Left colon (tissue), 2 donors: ENCODE measurements at regions not wholly inside any gene's neighbourhood (a gene's known extent, or its start where the extent isn't known, plus 50 kb on each side); places are given as distances from the start of the nearest gene placed in this dataset.
"Not testable (repeated sequence)": the region's sequence is repeated elsewhere in the genome, so short reads cannot be mapped to it uniquely, and the experiment has no call there.

Source experiments
- ATAC-seq: fragments of 200-7000 bp; cut with Tn5 transposase; one replicate; pipeline ENCODE4 v1.9.1; 2020; ENCODE audit warnings: mild to moderate bottlenecking, moderate library complexity
- DNase-seq, 2 donors: peaks; one replicate each; pipeline ENCODE4 v3.0.0-alpha.2; 2020
- intact Hi-C, 2 donors: fragments of 100-400 bp; cut with DNase I in 1 of 2; cut with micrococcal nuclease in 1 of 2; formaldehyde crosslinking; loops; one replicate each; pipeline versions ENCODE4 v1.11.2 to v1.14.0; 2022; cut with DNase I, micrococcal nuclease
- donor health status: DM: no; HTN: no; CAD: no.
- donor health status: DM: yes; HTN: yes; CAD: no.

DNA sequence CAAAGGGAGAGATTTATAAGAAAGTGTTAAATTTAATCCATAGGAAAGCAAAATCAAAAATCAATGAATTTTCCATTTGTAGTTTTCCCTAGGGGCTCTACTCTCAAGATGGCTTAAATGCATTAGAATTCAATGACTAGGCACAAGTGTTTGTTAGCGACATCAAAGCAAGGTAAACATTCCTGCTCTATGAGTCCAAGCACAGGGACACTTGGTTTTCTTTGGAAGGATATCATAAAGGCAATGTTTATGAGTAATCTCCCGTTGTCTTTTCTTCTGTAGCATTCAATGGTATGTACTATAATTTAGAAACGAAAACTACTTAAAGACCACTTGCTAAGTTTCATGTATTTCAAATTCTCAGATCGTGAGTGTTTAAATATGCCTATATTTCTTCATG lies 54.8 kb upstream of the ZNF717 start:
- ATAC-seq, DNase-seq, intact Hi-C loops: not testable (repeated sequence)

GRCh38 chr3:75850301-75851008 lies 65.1 kb upstream of the ZNF717 start:
- DNase-seq, ATAC-seq, intact Hi-C loops: not testable (repeated sequence)

DNA sequence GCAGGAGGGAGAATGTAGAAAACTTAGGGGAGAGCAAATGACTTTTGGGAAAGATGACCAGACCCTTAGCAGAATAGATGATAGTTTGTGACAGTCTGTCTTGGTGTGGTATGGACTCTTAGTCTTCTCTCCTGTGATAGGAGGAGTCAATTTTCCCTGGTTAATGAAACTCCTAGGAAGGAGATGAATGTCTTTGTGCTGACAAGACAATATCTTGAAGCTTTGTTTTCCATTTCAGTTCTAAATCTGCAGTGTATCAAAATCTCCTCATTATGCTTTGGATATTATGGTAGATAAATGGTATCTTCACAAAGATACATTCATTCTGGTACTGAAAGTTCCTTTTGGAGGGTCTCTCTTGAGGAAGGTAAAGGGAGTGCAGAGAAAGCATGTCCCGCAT lies 77.8 kb upstream of the ZNF717 start:
- intact Hi-C loops, result no loop called here
- ATAC-seq, result no peak

GRCh38 chr3:75863878-75864277 lies 78.5 kb upstream of the ZNF717 start:
- DNase-seq, result no peak
- intact Hi-C loops, result no loop called here
- ATAC-seq, result no peak

More for the DNA sequence above, 77.8 kb upstream of the ZNF717 start:
- DNase-seq, result no peak

- intact Hi-C loops, DNase-seq, ATAC-seq: not testable (repeated sequence)
Observed at GRCh38 chr3:75883719-75884118, 98.4 kb upstream of the ZNF717 start.

- DNase-seq (no peak), ATAC-seq (no peak)
- intact Hi-C loops, result no loop called here
Observed at GRCh38 chr3:75886971-75887526, 101.7 kb upstream of the ZNF717 start.

DNA sequence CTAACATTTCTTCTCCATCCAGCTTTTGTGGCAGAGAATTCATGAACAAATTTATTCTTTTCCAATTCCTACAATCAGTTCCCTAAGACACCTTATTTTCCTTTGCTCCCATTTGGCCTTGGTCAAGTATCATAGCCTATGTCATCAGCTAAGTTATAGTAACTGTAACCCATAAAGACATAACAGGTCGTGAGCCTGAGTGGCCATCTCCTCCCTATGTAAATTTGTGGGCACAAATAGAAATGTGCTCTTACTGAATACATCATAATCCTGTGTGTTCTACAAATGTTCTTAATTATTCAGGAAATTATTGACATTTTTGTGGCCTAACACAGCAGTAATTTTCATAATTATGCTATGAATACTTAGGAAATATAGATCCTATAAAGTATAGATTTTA lies 108.9 kb upstream of the ZNF717 start:
- DNase-seq, result no peak
- intact Hi-C loops, result no loop called here
- no peak for ATAC-seq

DNA sequence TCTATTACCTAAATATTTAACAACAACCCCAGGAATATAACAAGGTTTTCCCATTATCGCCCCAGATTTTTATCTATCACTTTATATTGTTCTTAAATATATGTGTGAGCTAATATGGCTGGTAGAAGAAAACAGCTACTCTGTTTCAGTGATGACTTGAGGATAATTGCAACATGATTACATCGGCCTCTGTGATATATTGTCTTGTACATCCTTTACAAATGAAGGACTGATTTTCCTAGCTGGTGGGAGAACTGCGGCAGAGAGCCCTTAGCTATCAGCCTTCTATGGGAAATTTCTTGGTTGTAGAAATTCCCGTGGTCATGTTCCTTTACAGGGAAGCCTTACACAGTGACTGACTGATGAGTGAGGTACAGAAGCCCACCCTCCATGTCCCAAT lies 110.9 kb upstream of the ZNF717 start:
- ATAC-seq, result no peak
- no peak for DNase-seq
- intact Hi-C loops, result no loop called here

DNA sequence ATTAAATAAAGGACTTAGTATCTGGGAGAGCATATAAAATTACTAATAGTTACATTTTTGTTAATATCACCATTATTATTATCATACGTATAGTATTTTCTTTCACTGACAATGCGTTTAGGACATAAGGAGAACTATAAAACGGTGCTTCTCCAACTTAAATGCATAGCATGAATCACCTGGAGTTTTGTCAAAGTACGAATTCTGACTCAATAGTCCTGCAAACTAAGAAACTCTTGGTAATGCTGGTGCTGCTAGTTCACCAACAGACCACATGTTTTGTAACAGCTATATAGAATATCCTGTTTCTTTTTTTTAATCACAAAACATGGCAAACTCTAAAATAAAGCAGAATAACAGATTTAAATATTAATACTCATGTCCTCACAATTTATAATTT lies 116.1 kb upstream of the ZNF717 start:
- ATAC-seq, intact Hi-C loops, DNase-seq: not testable (repeated sequence)

- DNase-seq (no peak), ATAC-seq (no peak)
Observed at GRCh38 chr3:75906555-75907112, 121.3 kb upstream of the ZNF717 start.

GRCh38 chr3:75913800-75914350 lies 128.5 kb upstream of the ZNF717 start:
- ATAC-seq, result no peak
- intact Hi-C loops, result no loop called here
- no peak for DNase-seq

More at GRCh38 chr3:75906555-75907112, 121.3 kb upstream of the ZNF717 start:
- intact Hi-C loops, result no loop called here

GRCh38 chr3:75914741-75915140 lies 129.4 kb upstream of the ZNF717 start:
- DNase-seq, intact Hi-C loops, ATAC-seq: not testable (repeated sequence)

DNA sequence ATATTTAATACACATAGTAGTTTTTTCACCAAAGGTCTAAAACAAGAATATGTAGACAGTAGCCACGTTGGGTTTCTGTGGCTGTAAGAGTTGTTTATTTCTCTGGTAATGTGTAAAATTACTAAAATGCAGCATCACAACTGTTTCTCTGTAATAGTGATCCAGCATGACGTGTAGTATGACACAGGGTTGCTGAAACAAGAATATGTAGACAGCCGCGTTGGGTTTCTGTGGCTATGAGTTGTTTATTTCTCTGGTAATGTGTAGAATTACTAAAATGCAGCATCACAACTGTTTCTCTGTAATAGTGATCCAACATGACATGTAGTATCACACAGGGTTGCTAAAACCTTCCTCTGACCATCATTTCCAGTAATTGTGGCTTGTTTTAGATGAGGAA lies 153.6 kb upstream of the ZNF717 start:
- intact Hi-C loops, result no loop called here
- DNase-seq (no peak), ATAC-seq (no peak)

GRCh38 chr3:75951941-75952340 lies 166.6 kb upstream of the ZNF717 start:
- DNase-seq (no peak), ATAC-seq (no peak)
- intact Hi-C loops, result no loop called here

DNA sequence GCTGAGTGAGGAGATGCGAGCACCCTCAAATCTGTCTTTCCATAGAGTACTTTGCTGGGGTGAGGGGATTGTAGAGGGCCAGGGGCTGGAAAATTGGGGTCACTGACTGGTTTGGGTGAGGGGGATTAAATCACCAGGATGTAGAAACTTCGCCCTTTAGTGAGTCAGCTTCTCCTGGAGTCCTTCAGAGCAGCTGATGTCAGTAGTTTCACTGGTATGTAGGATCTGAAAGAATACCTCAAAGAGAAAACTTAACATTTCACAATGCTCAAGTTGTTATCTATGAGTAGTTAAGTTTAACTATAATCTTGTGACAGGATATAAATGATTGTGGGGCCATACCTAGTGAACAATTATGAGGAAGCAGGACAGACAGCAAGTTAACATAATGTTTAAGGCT lies 174.7 kb upstream of the ZNF717 start:
- ATAC-seq, DNase-seq, intact Hi-C loops: not testable (repeated sequence)

GRCh38 chr3:75962054-75962453 lies 176.7 kb upstream of the ZNF717 start:
- DNase-seq, ATAC-seq, intact Hi-C loops: not testable (repeated sequence)

GRCh38 chr3:75967071-75967470 lies 181.7 kb upstream of the ZNF717 start:
- intact Hi-C loops, result no loop called here
- DNase-seq (no peak), ATAC-seq (no peak)

GRCh38 chr3:75978686-75979085 lies 193.3 kb upstream of the ZNF717 start:
- intact Hi-C loops, result no loop called here
- ATAC-seq (no peak), DNase-seq (no peak)

DNA sequence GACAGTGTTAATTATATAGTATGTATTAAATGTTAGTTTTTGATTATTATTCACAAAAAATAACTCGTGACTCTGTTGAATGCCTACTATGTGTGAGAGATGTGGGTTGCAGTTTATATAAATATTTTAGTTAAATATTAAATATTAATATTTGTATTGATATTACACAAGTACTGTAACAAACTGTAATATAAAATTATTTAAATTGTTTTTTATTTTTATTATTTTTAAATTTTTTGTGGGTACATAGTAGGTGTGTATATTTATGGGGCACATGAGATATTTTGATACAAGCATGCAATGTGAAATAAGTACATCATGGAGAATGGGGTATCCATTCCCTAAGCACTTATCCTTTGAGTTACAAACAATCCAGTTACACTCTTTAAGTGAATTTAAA lies 196.1 kb upstream of the ZNF717 start:
- DNase-seq (no peak), ATAC-seq (no peak)
- intact Hi-C loops, result no loop called here

DNA sequence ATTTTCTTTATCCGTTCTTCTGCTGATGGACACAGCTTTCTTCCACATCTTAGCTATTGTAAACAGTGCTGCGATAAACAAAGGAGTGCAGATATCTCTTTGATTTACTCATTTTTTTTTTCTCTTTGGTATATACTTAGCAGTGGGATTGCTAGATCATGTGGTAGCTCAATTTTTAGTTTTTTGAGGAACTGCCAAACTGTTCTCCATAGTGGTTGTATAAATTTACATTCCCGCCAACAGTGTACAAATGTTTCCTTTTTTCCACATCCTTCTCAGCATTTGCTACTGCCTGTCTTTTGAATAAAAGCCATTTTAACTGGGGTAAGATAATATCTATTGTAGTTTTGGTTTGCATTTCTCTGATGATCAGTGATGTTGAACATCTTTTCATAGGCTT lies 196.8 kb upstream of the ZNF717 start:
- DNase-seq, result no peak
- ATAC-seq, result no peak
- intact Hi-C loops, result no loop called here
